BJ (cell line): ENCODE measurements at regions not wholly inside any gene's neighbourhood (a gene's known extent, or its start where the extent isn't known, plus 50 kb on each side); places are given as distances from the start of the nearest gene placed in this dataset.

ENCODE experiments used
- CTCF ChIA-PET: fragments of 350-600 bp; formaldehyde crosslinking; extraction: SDS; loops from one replicate; lab custom pipeline; 2021; ENCODE audit warnings: antibody characterized with exemption, inconsistent platforms; lab: Yijun Ruan, JAX
- POLR2A ChIA-PET: fragments of 300-600 bp; sonication (Branson Sonifier 250); formaldehyde crosslinking; extraction: SDS; loops from one replicate; lab custom pipeline; 2021; ENCODE audit warnings: antibody characterized with exemption; lab: Charles Lee
- DNase-seq: peaks from one replicate; pipeline ENCODE4 v3.0.0-alpha.2; 2011; ENCODE audit warnings: low read depth
- H3K27me3 ChIP-seq: 2 replicates; pipeline ENCODE4 v1.6.0; 2011; ENCODE audit warnings: low read length; ENCODE audit not compliant: control insufficient read depth, insufficient read depth
- H3K36me3 ChIP-seq: 2 replicates; pipeline ENCODE4 v1.5.1; 2011; ENCODE audit warnings: low read length; ENCODE audit not compliant: control insufficient read depth, insufficient read depth
- H3K4me3 ChIP-seq: 2 replicates; pipeline ENCODE4 v1.5.1; 2011; ENCODE audit warnings: low read depth, mild to moderate bottlenecking, control low read depth, low read length
- TF ChIP-seq, protein P1 (sequence below): IDR thresholded peaks from 2 replicates; pipeline ENCODE4 v1.5.1; 2011; ENCODE audit warnings: low read depth, mild to moderate bottlenecking, control low read depth, inconsistent platforms, low read length, moderate library complexity; ENCODE audit not compliant: insufficient read depth

GRCh38 chr7:142331941-142332340 lies 74.1 kb upstream of the PRSS58 start:
- ChIA-PET CTCF (interaction anchor here (0.6 kb wide), 1 partner anchor 11 kb away, joined by 3 read pairs; no protein-coding TSS in a partner anchor), POLR2A (no interaction called here)
- TF ChIP-seq, protein P1, sequence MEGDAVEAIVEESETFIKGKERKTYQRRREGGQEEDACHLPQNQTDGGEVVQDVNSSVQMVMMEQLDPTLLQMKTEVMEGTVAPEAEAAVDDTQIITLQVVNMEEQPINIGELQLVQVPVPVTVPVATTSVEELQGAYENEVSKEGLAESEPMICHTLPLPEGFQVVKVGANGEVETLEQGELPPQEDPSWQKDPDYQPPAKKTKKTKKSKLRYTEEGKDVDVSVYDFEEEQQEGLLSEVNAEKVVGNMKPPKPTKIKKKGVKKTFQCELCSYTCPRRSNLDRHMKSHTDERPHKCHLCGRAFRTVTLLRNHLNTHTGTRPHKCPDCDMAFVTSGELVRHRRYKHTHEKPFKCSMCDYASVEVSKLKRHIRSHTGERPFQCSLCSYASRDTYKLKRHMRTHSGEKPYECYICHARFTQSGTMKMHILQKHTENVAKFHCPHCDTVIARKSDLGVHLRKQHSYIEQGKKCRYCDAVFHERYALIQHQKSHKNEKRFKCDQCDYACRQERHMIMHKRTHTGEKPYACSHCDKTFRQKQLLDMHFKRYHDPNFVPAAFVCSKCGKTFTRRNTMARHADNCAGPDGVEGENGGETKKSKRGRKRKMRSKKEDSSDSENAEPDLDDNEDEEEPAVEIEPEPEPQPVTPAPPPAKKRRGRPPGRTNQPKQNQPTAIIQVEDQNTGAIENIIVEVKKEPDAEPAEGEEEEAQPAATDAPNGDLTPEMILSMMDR, result no peak
- Histone ChIP-seq H3K36me3 (no peaks in the 10 kb centered on the region), H3K27me3 (no peaks in the 10 kb centered on the region), H3K4me3 (no peak overlapping the region)
- DNase-seq, result no peak

- ChIA-PET POLR2A (no interaction called here), CTCF (no interaction called here)
- no peaks in the 10 kb centered on the region for H3K27me3 ChIP-seq
Observed at GRCh38 chr7:142329062-142329790, 71.4 kb upstream of the PRSS58 start.

GRCh38 chr7:142328551-142328950 lies 70.7 kb upstream of the PRSS58 start:
- CTCF ChIA-PET, result no interaction called here
- DNase-seq, result no peak
- TF ChIP-seq, protein P1, result no peak
- H3K4me3 ChIP-seq, result no peak overlapping the region
- POLR2A ChIA-PET, result no interaction called here
- no peaks in the 10 kb centered on the region for H3K27me3 ChIP-seq
- no peaks in the 10 kb centered on the region for H3K36me3 ChIP-seq

More at GRCh38 chr7:142329062-142329790, 71.4 kb upstream of the PRSS58 start:
- H3K4me3 ChIP-seq, result no peak overlapping the region
- no peaks in the 10 kb centered on the region for H3K36me3 ChIP-seq
- no peak for DNase-seq
- TF ChIP-seq, protein P1, result no peak

- Histone ChIP-seq H3K36me3 (no peaks in the 10 kb centered on the region), H3K4me3 (no peak overlapping the region), H3K27me3 (no peaks in the 10 kb centered on the region)
- ChIA-PET POLR2A (no interaction called here), CTCF (no interaction called here)
- DNase-seq, result no peak
- TF ChIP-seq, protein P1, result no peak
Observed at GRCh38 chr7:142327628-142328405, 70.0 kb upstream of the PRSS58 start.

GRCh38 chr7:142323706-142324105 lies 65.8 kb upstream of the PRSS58 start:
- CTCF ChIA-PET, result interaction anchor here (1.2 kb wide), 1 partner anchor 9 kb away, joined by 3 read pairs; no protein-coding TSS in a partner anchor
- Histone ChIP-seq H3K36me3 (no peaks in the 10 kb centered on the region), H3K4me3 (no peak overlapping the region), H3K27me3 (no peaks in the 10 kb centered on the region)
- no peak for DNase-seq
- POLR2A ChIA-PET, result no interaction called here
- TF ChIP-seq, protein P1, result no peak; the same call in 1 of the 2 replicates
